NCI-H2227 treated with DMSO at 0.1 percent for 48 hours (cell line): ENCODE measurements at regions not wholly inside any gene's neighbourhood (a gene's known extent, or its start where the extent isn't known, plus 50 kb on each side); places are given as distances from the start of the nearest gene placed in this dataset.

Source experiments
- DNase-seq: peaks from one replicate; lab custom pipeline; 2025; lab: John Stamatoyannopoulos, UW

GRCh38 chr1:29708381-29708780 lies 472.1 kb downstream of the PTPRU start:
- DNase-seq, result no peak

DNA sequence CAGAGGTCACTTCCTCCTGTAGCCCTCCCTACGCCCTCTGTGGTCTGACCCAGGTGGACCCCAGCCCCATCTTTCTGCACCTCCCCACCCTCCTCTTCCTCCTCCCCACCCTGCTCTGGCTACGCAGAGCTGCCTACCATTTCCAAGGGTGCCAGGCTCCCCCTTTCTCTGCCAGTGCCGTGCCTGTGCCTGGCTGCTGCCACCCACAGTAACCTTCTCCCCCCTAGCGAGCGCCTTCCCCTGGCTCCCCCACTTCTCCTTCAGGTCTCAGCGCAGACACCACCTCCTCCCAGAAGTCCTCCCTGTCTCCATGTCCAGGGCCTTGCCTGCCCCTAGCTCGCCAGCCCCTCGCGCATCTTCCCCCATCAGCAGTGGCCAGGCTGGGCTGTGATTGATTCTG lies 471.5 kb downstream of the PTPRU start:
- no peak for DNase-seq

DNA sequence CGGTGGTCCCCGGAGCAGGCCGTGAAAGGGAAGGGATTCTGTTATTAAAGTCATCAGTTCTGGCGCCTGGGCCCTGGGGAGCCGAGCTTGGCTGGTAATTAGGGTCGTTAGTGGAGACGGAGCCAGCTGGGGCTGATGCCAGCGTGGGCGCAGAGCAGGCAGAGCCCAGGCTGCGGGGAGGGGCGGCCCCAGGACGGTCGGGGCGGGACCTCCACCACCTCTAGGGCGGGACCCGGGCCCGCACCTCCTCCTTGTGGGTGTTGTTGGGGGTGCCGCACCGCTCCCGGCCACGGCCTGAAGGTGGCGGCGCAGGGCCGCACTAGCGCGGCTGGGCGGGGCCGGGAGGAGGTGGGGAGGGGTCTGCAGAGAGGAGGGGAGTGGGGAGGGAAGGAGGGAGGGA lies 470.6 kb downstream of the PTPRU start:
- peak; percentile 90 for DNase-seq

DNA sequence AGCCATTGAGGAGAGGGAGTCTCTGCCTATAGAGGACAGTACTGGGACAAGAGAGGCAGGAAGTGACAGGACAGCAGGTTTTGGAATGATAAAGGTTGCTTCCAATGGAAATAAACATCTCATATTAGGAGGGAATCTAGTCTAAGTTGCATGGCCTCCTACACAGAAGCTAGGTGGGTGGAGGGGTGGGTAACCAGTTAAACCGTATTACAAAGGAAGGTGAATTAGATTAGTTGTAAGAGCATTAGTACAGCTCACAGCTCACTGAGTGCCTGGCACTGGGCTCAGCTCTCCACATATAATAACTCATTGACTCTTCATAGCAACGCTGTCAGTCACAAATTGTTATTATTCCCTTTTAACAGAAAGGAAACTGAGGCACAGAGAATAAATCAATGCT lies 468.1 kb downstream of the PTPRU start:
- DNase-seq, result no peak

GRCh38 chr1:29703596-29704370 lies 467.5 kb downstream of the PTPRU start:
- peak; percentile 59 for DNase-seq

GRCh38 chr1:29700491-29700890 lies 464.2 kb downstream of the PTPRU start:
- no peak for DNase-seq

DNA sequence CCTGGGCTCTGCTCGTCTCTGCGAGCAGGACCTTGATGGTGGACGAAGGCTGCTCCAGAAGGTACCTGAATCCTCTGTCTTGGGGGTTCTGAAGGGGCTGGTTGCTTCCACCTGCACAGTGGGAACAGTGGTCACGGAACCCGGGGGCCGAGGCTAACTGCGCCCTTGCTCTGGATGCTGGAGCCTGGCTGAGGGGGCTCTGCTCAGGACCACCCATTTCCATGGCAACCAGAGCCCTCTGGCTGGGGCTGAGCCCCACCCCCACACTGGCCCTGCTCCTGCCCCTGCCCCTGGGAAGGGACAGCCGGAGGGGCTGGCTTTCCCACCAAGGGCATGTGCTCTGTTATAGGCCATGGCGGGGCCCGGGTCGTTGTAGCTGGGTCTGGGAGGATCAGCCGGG lies 462.3 kb downstream of the PTPRU start:
- DNase-seq, result no peak

GRCh38 chr1:29698033-29698432 lies 461.7 kb downstream of the PTPRU start:
- DNase-seq, result peak; percentile 53

GRCh38 chr1:29697391-29697780 lies 461.1 kb downstream of the PTPRU start:
- no peak for DNase-seq

- DNase-seq, result no peak
Measured at GRCh38 chr1:29696656-29697390, 460.5 kb downstream of the PTPRU start.

GRCh38 chr1:29695803-29696202 lies 459.5 kb downstream of the PTPRU start:
- DNase-seq, result peak; percentile 46

DNA sequence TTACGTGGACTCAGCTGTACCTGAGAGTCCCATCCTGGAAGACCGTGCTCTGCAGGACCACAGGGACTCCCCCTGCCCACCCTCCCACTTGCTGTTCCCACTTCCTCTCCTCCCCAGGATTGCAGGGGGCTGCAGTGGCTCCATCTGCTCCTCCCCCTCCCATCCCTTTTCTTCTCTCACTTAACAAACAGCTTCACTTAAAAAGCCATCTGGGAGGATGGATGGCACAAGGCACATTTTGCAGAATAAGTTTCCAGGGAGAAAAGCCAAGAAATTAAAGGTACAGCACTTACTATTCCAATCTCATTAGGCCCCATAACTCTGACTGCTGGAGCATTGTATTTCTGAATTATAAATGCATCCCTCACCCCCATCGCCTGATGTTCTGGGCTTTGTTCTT lies 458.7 kb downstream of the PTPRU start:
- DNase-seq, result no peak

- DNase-seq, result no peak
Measured at GRCh38 chr1:29691499-29691898, 455.2 kb downstream of the PTPRU start.

GRCh38 chr1:29690156-29690555 lies 453.8 kb downstream of the PTPRU start:
- no peak for DNase-seq

- no peak for DNase-seq
Measured at GRCh38 chr1:29689372-29690030, 453.2 kb downstream of the PTPRU start.

DNA sequence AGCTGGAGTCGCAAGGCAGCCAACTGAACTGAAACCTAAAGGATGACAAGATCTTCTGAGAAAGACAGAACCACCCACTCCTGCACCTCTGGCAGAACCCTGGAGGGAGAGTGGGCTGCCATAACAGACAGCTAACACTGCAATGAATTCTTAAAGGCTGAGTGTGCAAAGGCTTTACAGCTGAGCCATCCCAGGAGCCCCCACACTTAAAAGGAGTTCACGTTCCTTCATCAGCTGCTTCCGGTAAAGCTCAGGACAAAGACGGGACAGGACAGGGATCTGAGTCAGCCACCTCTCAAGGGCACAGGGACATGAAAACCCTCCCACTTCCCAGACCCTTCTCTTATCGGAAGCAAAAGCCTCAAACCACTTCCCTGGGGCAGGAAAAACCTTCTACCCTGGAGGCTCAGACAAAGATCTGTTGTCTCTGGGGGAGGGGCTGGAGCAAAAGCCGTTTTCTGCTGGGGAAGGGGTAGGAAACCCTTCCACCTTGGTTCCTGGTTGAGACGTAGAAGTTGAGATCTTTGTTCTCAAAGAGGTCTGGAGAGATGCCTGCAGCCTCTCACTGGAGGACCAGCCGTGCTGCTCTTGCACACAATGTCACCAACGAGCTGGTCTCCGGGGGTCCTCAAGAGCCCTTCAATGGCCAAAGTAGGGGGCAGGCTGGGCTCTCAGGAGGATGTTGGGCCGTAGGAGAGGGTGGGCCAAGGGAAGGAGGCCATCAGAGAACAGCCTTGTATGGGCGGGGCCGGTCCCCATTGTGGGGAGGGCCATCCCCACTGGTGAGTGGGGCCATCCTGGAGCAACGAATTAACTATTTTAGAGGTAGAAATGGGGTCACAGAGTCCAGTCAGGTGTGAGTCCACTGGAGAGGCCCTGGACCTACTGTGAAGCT lies 452.4 kb downstream of the PTPRU start:
- DNase-seq, result no peak

- no peak for DNase-seq
Measured at GRCh38 chr1:29687601-29688244, 451.4 kb downstream of the PTPRU start.

- no peak for DNase-seq
Measured at GRCh38 chr1:29687166-29687565, 450.8 kb downstream of the PTPRU start.

GRCh38 chr1:29686012-29686930 lies 449.9 kb downstream of the PTPRU start:
- no peak for DNase-seq

DNA sequence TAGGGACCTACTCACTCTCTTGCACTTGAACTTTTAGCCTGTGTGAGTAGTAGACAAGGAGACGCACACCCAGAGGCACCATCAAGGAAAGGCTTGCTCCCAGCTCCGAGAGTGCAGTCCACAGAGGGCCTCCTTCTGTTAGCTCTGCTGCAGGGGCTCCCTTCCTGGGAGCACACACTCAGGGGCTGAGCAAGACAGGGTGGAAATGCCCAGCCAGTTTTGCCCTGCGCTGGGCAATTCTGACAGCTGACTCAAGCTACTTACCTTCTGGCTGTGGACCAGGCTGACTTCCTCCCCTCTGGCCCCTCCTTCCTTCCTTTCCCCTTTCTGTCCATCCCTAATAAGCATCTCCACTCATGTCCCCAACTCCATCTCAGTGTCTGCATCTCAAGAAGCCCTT lies 449.1 kb downstream of the PTPRU start:
- DNase-seq, result no peak
